ENCODE measurements at regions not wholly inside any gene's neighbourhood (a gene's known extent, or its start where the extent isn't known, plus 50 kb on each side); places are given as distances from the start of the nearest gene placed in this dataset.

- no peaks in the 10 kb centered on the region for H3K27me3 ChIP-seq (replicated peaks in 1 of 4; ENCODE audit: control extremely low read depth in 1 of 4, control insufficient read depth in 3 of 4, insufficient read depth in 4 of 4, low read length in 3 of 4)
- no peaks in the 10 kb centered on the region for H3K79me2 ChIP-seq (ENCODE audit: control insufficient read depth, insufficient read depth, low read length)
- ChIA-PET CTCF (no interaction called here), POLR2A (no interaction called here)
- H3K9ac ChIP-seq (ENCODE audit: low read length) = no peak overlapping the region
- TF ChIP-seq EZH2 (IDR thresholded peaks at IDR 0.05; ENCODE audit: borderline replicate concordance, insufficient read depth, low read depth, low read length, poor library complexity, severe bottlenecking) (no peak), CTCF (IDR thresholded peaks at IDR 0.05) (no peak)
- no peaks in the 10 kb centered on the region for H3K36me3 ChIP-seq (replicated peaks in 1 of 2; ENCODE audit: control extremely low read depth in 1 of 2, control insufficient read depth in 1 of 2, extremely low read depth in 1 of 2, insufficient read depth in 2 of 2, low read length in 1 of 2)
- Mint-ChIP-seq H3K4me3 (no peak overlapping the region), H3K27me3 (no peaks in the 10 kb centered on the region), H3K9me3 (ENCODE audit: insufficient read depth) (no peaks in the 10 kb centered on the region), H3K4me1 (peaks cover 6% of the 10 kb centered on the region), H3K27ac (no peak overlapping the region)
- no peak overlapping the region for H3K4me3 ChIP-seq (ENCODE audit: control extremely low read depth in 1 of 5, extremely low read depth in 1 of 5, insufficient read depth in 1 of 5, low read depth in 2 of 5, low read length in 4 of 5)
- no peaks in the 10 kb centered on the region for H4K20me1 ChIP-seq (ENCODE audit: control insufficient read depth, insufficient read depth, low read length, poor library complexity, severe bottlenecking)
- no peaks in the 10 kb centered on the region for H3K4me1 ChIP-seq (ENCODE audit: control insufficient read depth in 2 of 2, insufficient read depth in 2 of 2, low read length in 2 of 2)
- intact Hi-C loops (cut with micrococcal nuclease) = no loop called here
- no peak overlapping the region for H2AFZ ChIP-seq (ENCODE audit: insufficient read depth, low read depth, low read length, poor library complexity, severe bottlenecking)
- no peak for DNase-seq
- H3K27ac ChIP-seq (ENCODE audit: low read length in 2 of 2) = no peak overlapping the region
- ATAC-seq (ENCODE audit: low read depth) = no peak
- no peaks in the 10 kb centered on the region for H3K9me3 ChIP-seq (ENCODE audit: control extremely low read depth in 1 of 3, control insufficient read depth in 2 of 3, insufficient read depth in 1 of 3, low read length in 2 of 3)
- H3K4me2 ChIP-seq (replicated peaks; ENCODE audit: low read depth, low read length, poor library complexity, severe bottlenecking) = no peak overlapping the region
These were observed 52.4 kb upstream of the GNAI1 start for GRCh38 chr7:80082213-80082612.

GRCh38 chr7:80078886-80079285 is 55.7 kb upstream of the GNAI1 start:
- Histone ChIP-seq H3K27me3 (replicated peaks in 1 of 4; ENCODE audit: control extremely low read depth in 1 of 4, control insufficient read depth in 3 of 4, insufficient read depth in 4 of 4, low read length in 3 of 4) (no peaks in the 10 kb centered on the region), H2AFZ (ENCODE audit: insufficient read depth, low read depth, low read length, poor library complexity, severe bottlenecking) (no peak overlapping the region), H4K20me1 (ENCODE audit: control insufficient read depth, insufficient read depth, low read length, poor library complexity, severe bottlenecking) (no peaks in the 10 kb centered on the region), H3K4me1 (ENCODE audit: control insufficient read depth in 2 of 2, insufficient read depth in 2 of 2, low read length in 2 of 2) (no peaks in the 10 kb centered on the region), H3K9me3 (ENCODE audit: control extremely low read depth in 1 of 3, control insufficient read depth in 2 of 3, insufficient read depth in 1 of 3, low read length in 2 of 3) (peaks cover 0 to 4% (median 0%) of the 10 kb centered on the region in 3 donors), H3K27ac (ENCODE audit: low read length in 2 of 2) (no peak overlapping the region), H3K4me2 (replicated peaks; ENCODE audit: low read depth, low read length, poor library complexity, severe bottlenecking) (no peak overlapping the region), H3K9ac (ENCODE audit: low read length) (no peak overlapping the region), H3K4me3 (ENCODE audit: control extremely low read depth in 1 of 5, extremely low read depth in 1 of 5, insufficient read depth in 1 of 5, low read depth in 2 of 5, low read length in 4 of 5) (no peak overlapping the region), H3K79me2 (ENCODE audit: control insufficient read depth, insufficient read depth, low read length) (no peaks in the 10 kb centered on the region), H3K36me3 (replicated peaks in 1 of 2; ENCODE audit: control extremely low read depth in 1 of 2, control insufficient read depth in 1 of 2, extremely low read depth in 1 of 2, insufficient read depth in 2 of 2, low read length in 1 of 2) (no peaks in the 10 kb centered on the region)
- ChIA-PET POLR2A (no interaction called here), CTCF (no interaction called here)
- H3K4me3 Mint-ChIP-seq = no peak overlapping the region
- ATAC-seq (ENCODE audit: low read depth) (no peak), DNase-seq (no peak)
- peaks cover 5% of the 10 kb centered on the region for H3K9me3 Mint-ChIP-seq (ENCODE audit: insufficient read depth)
- peaks cover 6% of the 10 kb centered on the region for H3K4me1 Mint-ChIP-seq
- H3K27ac Mint-ChIP-seq = no peak overlapping the region
- WGBS (ENCODE audit: insufficient coverage) = no CpG with 5 or more reads among the region's 3 CpGs
- intact Hi-C loops (cut with micrococcal nuclease) = no loop called here
- TF ChIP-seq CTCF (IDR thresholded peaks at IDR 0.05) (no peak), EZH2 (IDR thresholded peaks at IDR 0.05; ENCODE audit: borderline replicate concordance, insufficient read depth, low read depth, low read length, poor library complexity, severe bottlenecking) (no peak)
- no peaks in the 10 kb centered on the region for H3K27me3 Mint-ChIP-seq

Data from B cell (primary cell).